Prostate gland (tissue), 2 donors: ENCODE measurements at regions not wholly inside any gene's neighbourhood (a gene's known extent, or its start where the extent isn't known, plus 50 kb on each side); places are given as distances from the start of the nearest gene placed in this dataset.

Experiments used
- DNase-seq: peaks from one replicate; pipeline ENCODE4 v3.0.0-alpha.2; 2019; ENCODE audit warnings: low spot score
- H3K27ac ChIP-seq, 2 donors: fragments of 200-600 bp; sonication (generic); 2 replicates each; pipeline ENCODE4 v1.5.1; 2017 to 2019
- H3K27me3 ChIP-seq: fragments of 200-600 bp; sonication (generic); replicated peaks from 2 replicates; pipeline ENCODE4 v1.5.1; 2019; ENCODE audit not compliant: insufficient read depth
- H3K36me3 ChIP-seq, 2 donors: fragments of 200-600 bp; sonication (generic); 1 replicate in 1 of 2; 2 replicates in 1 of 2; pipeline versions ENCODE4 v1.5.1 to v1.8.1; 2017 to 2019
- H3K4me1 ChIP-seq: fragments of 200-600 bp; sonication (generic); replicated peaks from 2 replicates; pipeline ENCODE4 v1.5.1; 2019
- H3K4me3 ChIP-seq, 2 donors: fragments of 200-600 bp; sonication (generic); 2 replicates each; pipeline ENCODE4 v1.5.1; 2017 to 2019
- H3K9me3 ChIP-seq: fragments of 200-600 bp; sonication (generic); 2 replicates; pipeline ENCODE4 v1.5.1; 2017
- POLR2A ChIP-seq: fragments of 450-650 bp; IDR thresholded peaks from one replicate; pipeline ENCODE4 v1.6.1; 2016; ENCODE audit warnings: antibody characterized with exemption, mild to moderate bottlenecking
- POLR2AphosphoS5 ChIP-seq: sonication (generic); formaldehyde crosslinking; IDR thresholded peaks from one replicate; pipeline ENCODE4 v1.6.1; 2017; ENCODE audit warnings: antibody characterized with exemption
- WGBS: methylation state at CpG from one replicate; pipeline ENCODE4 v1.1.5; 2018; 5-methylcytosine and 5-hydroxymethylcytosine counted together
- intact Hi-C: fragments of 100-400 bp; cut with DNase I; formaldehyde crosslinking; loops from one replicate; pipeline ENCODE4 v1.14.2; 2022
- TF ChIP-seq, protein P1 (sequence below), 4 experiments: fragments of 200-600 bp in 2 of 4; fragments of 450-650 bp in 2 of 4; sonication (generic) in 2 of 4; IDR thresholded peaks; 1 replicate in 3 of 4; 2 replicates in 1 of 4; pipeline ENCODE4 v1.5.1; 2016 to 2019; ENCODE audit warnings: antibody characterized with exemption in 4 of 4, mild to moderate bottlenecking in 2 of 4, moderate library complexity in 2 of 4

DNA sequence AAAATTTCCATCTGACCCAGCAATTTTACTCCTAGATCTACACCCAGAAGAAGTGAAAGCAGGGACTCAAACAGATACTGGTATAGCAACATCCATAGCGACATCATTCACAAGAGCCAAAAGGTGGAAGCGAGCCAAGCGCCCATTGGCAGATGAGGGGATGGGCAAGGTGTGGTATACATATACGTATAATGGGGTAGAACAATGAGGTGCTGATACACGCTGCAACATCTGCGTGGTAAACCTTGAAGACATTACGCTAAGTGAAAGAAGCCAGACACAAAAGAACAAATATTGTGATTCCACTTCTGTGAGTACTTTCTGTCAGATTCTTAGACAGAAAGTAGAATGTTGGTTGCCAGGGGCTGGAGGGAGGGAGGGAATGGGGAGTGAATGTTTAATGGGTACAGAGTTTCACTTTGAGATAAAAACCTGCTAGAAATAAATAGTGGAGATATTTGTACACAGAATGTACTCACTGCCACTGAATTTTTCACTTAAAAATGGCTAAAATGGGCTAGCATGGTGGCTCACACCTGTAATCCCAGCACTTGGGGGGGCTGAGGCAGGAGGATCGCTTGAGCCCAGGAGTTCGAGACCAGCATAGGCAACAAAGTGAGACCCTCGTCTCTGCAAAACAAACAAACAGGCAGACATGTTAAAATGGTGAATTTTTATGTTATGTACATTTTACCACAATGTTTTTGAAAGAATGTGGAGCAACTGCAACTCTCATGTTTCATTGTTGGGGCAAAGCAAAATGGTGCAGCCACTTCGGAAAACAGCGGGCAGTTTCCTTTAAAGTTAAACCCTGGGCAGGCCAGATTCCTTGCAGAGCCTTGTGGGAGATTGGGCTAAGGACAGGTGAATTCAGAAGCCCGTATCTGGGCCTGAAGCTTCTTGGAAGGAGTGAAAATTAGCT lies 103.4 kb upstream of the MYCN start:
- Histone ChIP-seq H3K27me3 (no peaks in the 10 kb centered on the region), H3K36me3 (no peaks in the 10 kb centered on the region), H3K27ac (no peak overlapping the region), H3K4me3 (no peak overlapping the region), H3K9me3 (no peaks in the 10 kb centered on the region), H3K4me1 (no peaks in the 10 kb centered on the region)
- WGBS = 79% methylated on average over 13 of the region's 13 CpGs
- intact Hi-C loops = no loop called here
- TF ChIP-seq POLR2AphosphoS5 (no peak), POLR2A (no peak)
- TF ChIP-seq, protein P1, sequence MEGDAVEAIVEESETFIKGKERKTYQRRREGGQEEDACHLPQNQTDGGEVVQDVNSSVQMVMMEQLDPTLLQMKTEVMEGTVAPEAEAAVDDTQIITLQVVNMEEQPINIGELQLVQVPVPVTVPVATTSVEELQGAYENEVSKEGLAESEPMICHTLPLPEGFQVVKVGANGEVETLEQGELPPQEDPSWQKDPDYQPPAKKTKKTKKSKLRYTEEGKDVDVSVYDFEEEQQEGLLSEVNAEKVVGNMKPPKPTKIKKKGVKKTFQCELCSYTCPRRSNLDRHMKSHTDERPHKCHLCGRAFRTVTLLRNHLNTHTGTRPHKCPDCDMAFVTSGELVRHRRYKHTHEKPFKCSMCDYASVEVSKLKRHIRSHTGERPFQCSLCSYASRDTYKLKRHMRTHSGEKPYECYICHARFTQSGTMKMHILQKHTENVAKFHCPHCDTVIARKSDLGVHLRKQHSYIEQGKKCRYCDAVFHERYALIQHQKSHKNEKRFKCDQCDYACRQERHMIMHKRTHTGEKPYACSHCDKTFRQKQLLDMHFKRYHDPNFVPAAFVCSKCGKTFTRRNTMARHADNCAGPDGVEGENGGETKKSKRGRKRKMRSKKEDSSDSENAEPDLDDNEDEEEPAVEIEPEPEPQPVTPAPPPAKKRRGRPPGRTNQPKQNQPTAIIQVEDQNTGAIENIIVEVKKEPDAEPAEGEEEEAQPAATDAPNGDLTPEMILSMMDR (IDR thresholded peaks at IDR 0.05) = no peak
- DNase-seq = no peak

DNA sequence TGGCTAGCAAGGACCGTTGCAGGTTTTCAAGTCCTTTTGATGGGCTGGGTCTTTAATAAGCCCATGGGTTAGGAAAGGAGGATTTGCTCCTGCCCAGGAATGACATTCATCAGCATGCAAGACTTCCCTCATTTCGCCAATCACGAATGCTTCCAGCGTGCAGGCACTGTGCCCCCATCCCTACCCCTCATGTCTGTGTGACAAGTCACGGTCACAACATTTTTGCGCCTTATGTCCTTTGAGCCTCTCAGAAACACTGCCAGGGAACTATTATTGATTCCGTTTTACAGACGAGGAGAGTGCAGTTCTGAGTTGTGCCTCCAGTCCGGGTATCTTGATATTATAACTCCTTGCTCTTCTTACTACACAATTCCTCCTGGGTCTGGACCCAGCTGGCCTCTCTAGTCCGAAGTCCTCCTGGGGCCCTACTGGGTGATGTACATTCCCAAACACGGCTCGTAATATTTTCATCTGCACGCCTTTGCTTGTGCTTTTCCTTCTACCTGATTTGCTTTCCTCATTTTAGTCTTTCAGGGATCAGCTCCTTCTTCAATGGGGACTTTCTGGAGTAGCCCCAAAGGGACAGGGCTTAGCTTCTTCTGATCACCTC lies 101.8 kb upstream of the MYCN start:
- H3K9me3 ChIP-seq = no peaks in the 10 kb centered on the region
- no peaks in the 10 kb centered on the region for H3K36me3 ChIP-seq
- no peaks in the 10 kb centered on the region for H3K27me3 ChIP-seq
- intact Hi-C loops = no loop called here
- H3K4me3 ChIP-seq = no peak overlapping the region
- no peak for DNase-seq
- TF ChIP-seq POLR2AphosphoS5 = no peak
- no peak for TF ChIP-seq POLR2A
- TF ChIP-seq, protein P1 (IDR thresholded peaks at IDR 0.05) = no peak
- H3K27ac ChIP-seq = no peak overlapping the region
- no peaks in the 10 kb centered on the region for H3K4me1 ChIP-seq
- WGBS = 95% methylated on average over 13 of the region's 13 CpGs

DNA sequence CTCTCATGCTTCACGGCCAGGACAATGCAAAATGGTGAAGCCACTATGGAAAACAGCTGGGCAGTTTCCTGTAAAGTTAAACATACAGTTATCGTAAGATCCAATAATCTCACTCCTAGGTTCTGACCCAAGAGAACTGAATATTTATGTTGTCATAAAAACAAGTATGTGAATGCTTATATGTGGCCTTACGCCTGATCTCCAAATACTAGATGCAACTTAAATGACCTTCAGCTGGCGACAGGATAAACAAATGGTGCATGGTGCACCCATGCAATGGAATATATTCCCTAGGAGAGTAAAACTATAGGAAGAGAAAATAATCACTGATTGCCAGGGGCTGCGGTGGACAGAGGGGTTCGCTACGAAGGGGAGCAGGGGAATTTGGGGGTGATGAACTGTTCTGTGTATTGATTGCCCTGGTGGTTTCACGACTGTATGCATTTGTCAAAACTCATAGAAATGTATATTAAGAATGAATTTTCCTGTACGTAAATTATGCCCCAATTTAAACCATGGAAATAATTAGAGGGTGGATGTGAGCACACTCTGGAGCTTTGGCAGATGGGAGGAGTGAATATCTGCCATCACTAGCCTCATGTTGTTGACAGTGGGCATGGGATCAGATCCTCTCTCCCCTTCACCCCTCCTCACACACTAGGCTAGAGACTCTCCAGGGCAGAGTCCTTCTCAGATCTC lies 100.8 kb upstream of the MYCN start:
- TF ChIP-seq, protein P1 (IDR thresholded peaks at IDR 0.05) = no peak
- TF ChIP-seq POLR2A (no peak), POLR2AphosphoS5 (no peak)

DNA sequence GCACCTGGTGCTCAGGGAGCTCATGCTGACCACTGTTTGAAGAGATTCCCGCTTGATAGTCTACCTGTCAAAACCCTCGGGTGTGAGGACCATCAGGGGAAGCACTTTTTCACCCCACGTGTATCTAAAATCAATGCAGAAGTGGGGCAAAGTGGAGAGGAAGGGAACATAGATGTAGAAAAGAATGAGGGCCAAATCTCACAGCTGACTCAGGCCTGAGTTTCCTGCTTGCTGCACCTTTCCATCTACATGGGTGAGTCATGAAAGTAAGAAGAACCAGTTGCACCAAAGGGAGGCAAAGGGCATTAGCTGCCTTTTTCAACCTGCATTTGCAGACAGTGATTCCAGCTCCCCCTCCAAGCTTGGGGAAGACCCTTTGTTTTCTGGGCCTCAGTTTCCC lies 100.2 kb upstream of the MYCN start:
- H3K9me3 ChIP-seq = no peaks in the 10 kb centered on the region
- H3K4me1 ChIP-seq = no peaks in the 10 kb centered on the region
- no peaks in the 10 kb centered on the region for H3K36me3 ChIP-seq
- no peak for DNase-seq
- WGBS = 85% methylated on average over 3 of the region's 3 CpGs
- no peak overlapping the region for H3K4me3 ChIP-seq
- H3K27ac ChIP-seq = no peak overlapping the region
- intact Hi-C loops = no loop called here
- H3K27me3 ChIP-seq = no peaks in the 10 kb centered on the region
- TF ChIP-seq POLR2AphosphoS5 (no peak), POLR2A (no peak)
- TF ChIP-seq, protein P1 (IDR thresholded peaks at IDR 0.05) = no peak

More for the DNA sequence above, 100.8 kb upstream of the MYCN start:
- Histone ChIP-seq H3K4me3 (no peak overlapping the region), H3K27ac (no peak overlapping the region), H3K9me3 (no peaks in the 10 kb centered on the region), H3K27me3 (no peaks in the 10 kb centered on the region), H3K4me1 (no peaks in the 10 kb centered on the region), H3K36me3 (no peaks in the 10 kb centered on the region)
- DNase-seq = no peak
- intact Hi-C loops = no loop called here
- WGBS = 83% methylated on average over 9 of the region's 9 CpGs
